Parathyroid adenoma (tissue), 2 donors: ENCODE measurements at regions not wholly inside any gene's neighbourhood (a gene's known extent, or its start where the extent isn't known, plus 50 kb on each side); places are given as distances from the start of the nearest gene placed in this dataset.

Experiments used
- H2AFZ ChIP-seq: fragments of 300-600 bp; sonication (generic); one replicate; pipeline ENCODE4 v1.7.0; 2017; ENCODE audit warnings: antibody characterized with exemption, mild to moderate bottlenecking
- H3K27ac ChIP-seq: fragments of 300-600 bp; sonication (generic); one replicate; pipeline ENCODE4 v1.7.0; 2017
- H3K27me3 ChIP-seq: fragments of 300-600 bp; sonication (generic); one replicate; pipeline ENCODE4 v1.7.0; 2017; ENCODE audit warnings: low read length; ENCODE audit not compliant: control insufficient read depth, insufficient read depth
- H3K36me3 ChIP-seq: fragments of 300-600 bp; sonication (generic); one replicate; pipeline ENCODE4 v1.7.0; 2017; ENCODE audit warnings: low read length; ENCODE audit not compliant: control insufficient read depth, insufficient read depth
- H3K4me1 ChIP-seq: fragments of 300-600 bp; sonication (generic); one replicate; pipeline ENCODE4 v1.7.0; 2017; ENCODE audit warnings: control low read depth
- H3K4me2 ChIP-seq: fragments of 300-600 bp; sonication (generic); one replicate; pipeline ENCODE4 v1.7.0; 2017; ENCODE audit warnings: low read length
- H3K4me3 ChIP-seq: fragments of 300-600 bp; sonication (generic); one replicate; pipeline ENCODE4 v1.7.0; 2017; ENCODE audit warnings: low read depth, low read length
- H3K79me2 ChIP-seq: fragments of 300-600 bp; sonication (generic); one replicate; pipeline ENCODE4 v1.7.0; 2017; ENCODE audit warnings: control low read depth
- H3K9ac ChIP-seq: fragments of 300-600 bp; sonication (generic); one replicate; pipeline ENCODE4 v1.7.0; 2017; ENCODE audit warnings: mild to moderate bottlenecking
- H3K9me3 ChIP-seq: fragments of 300-600 bp; sonication (generic); one replicate; pipeline ENCODE4 v1.7.0; 2017; ENCODE audit warnings: low read length; ENCODE audit not compliant: control insufficient read depth
- TF ChIP-seq, protein P1 (sequence below): fragments of 300-600 bp; sonication (generic); IDR thresholded peaks from one replicate; pipeline ENCODE4 v1.7.0; 2017; ENCODE audit warnings: antibody characterized with exemption, mild to moderate bottlenecking
- donor health status: primary hyperparathyroidism.

DNA sequence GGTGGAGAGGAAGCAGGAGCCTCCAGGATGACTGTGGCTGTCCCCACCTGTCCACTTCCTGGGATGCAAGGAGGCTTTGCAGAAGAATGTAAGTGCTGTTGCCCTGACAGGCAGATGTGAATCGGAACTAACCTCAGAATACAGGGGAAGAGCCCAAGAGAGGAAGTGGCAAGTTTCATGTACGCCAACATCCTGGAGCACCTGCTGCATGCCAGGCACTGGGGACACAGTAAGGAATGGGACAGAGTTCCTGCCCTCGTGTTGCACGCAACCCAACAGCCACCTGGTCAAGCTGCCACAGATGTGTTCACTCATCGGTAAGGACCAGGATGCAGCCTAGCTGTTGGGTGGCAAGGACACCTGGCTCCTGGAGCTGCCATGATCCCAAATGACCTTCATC is 98.6 kb upstream of the RPL38 start:
- Histone ChIP-seq H3K4me3 (no peak overlapping the region), H3K27me3 (no peaks in the 10 kb centered on the region), H2AFZ (no peak overlapping the region), H3K79me2 (no peaks in the 10 kb centered on the region), H3K27ac (no peak overlapping the region), H3K36me3 (no peaks in the 10 kb centered on the region), H3K9me3 (no peaks in the 10 kb centered on the region), H3K4me1 (no peaks in the 10 kb centered on the region), H3K4me2 (no peak overlapping the region), H3K9ac (no peak overlapping the region)
- TF ChIP-seq, protein P1, sequence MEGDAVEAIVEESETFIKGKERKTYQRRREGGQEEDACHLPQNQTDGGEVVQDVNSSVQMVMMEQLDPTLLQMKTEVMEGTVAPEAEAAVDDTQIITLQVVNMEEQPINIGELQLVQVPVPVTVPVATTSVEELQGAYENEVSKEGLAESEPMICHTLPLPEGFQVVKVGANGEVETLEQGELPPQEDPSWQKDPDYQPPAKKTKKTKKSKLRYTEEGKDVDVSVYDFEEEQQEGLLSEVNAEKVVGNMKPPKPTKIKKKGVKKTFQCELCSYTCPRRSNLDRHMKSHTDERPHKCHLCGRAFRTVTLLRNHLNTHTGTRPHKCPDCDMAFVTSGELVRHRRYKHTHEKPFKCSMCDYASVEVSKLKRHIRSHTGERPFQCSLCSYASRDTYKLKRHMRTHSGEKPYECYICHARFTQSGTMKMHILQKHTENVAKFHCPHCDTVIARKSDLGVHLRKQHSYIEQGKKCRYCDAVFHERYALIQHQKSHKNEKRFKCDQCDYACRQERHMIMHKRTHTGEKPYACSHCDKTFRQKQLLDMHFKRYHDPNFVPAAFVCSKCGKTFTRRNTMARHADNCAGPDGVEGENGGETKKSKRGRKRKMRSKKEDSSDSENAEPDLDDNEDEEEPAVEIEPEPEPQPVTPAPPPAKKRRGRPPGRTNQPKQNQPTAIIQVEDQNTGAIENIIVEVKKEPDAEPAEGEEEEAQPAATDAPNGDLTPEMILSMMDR: no peak

DNA sequence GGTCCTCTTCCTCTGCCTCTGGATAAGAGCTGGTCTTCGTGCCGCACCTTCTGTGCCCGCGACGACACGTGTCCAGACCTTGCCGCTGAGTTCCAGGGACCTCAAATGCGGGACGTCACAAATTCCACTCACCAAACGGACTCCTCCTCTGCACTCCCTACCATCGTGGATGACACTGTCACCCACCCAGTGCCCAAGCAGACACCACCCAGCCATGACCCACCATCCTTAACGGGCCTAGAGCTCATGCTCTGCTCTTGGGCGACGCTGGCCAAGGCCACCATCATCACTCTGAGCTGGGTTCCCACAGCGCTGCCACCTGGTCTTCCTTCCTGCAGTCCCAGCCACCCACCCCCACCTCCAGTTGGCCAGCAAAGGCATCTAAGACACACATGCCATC is 96.4 kb upstream of the RPL38 start:
- no peak overlapping the region for H3K4me2 ChIP-seq
- H3K27me3 ChIP-seq: no peaks in the 10 kb centered on the region
- H3K9ac ChIP-seq: no peak overlapping the region

GRCh38 chr17:74108126-74108705 is 95.3 kb upstream of the RPL38 start:
- H3K27me3 ChIP-seq: no peaks in the 10 kb centered on the region
- H3K4me2 ChIP-seq: no peak overlapping the region
- TF ChIP-seq, protein P1: no peak
- no peak overlapping the region for H3K4me3 ChIP-seq
- H2AFZ ChIP-seq: no peak overlapping the region
- H3K27ac ChIP-seq: no peak overlapping the region
- H3K79me2 ChIP-seq: no peaks in the 10 kb centered on the region
- H3K9ac ChIP-seq: no peak overlapping the region
- H3K4me1 ChIP-seq: no peaks in the 10 kb centered on the region
- H3K9me3 ChIP-seq: no peaks in the 10 kb centered on the region
- H3K36me3 ChIP-seq: no peaks in the 10 kb centered on the region

More for the DNA sequence above, 96.4 kb upstream of the RPL38 start:
- no peaks in the 10 kb centered on the region for H3K4me1 ChIP-seq
- no peaks in the 10 kb centered on the region for H3K9me3 ChIP-seq
- H3K4me3 ChIP-seq: no peak overlapping the region
- H3K79me2 ChIP-seq: no peaks in the 10 kb centered on the region
- no peaks in the 10 kb centered on the region for H3K36me3 ChIP-seq
- H2AFZ ChIP-seq: no peak overlapping the region
- TF ChIP-seq, protein P1: no peak
- no peak overlapping the region for H3K27ac ChIP-seq

DNA sequence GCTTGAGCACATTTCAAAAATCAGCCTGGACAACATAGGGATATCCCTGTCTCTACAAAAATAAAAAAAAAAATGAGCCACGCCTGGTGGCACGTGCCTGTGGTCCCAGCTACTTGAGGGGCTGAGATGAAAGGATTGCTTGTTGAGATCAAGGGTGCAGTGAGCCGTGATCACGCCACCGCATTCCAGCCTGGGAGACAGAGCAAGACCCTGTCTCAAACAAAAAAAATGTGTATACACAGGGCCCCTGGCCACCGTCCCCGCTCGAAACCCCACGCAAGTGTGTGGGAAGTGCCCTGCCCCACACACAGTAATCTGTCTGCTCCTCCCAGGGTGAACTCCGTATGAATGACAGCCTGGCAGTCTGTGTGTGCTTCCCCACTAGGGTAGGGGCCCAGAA is 93.0 kb upstream of the RPL38 start:
- Histone ChIP-seq H2AFZ (no peak overlapping the region), H3K27me3 (no peaks in the 10 kb centered on the region), H3K27ac (no peak overlapping the region), H3K79me2 (no peaks in the 10 kb centered on the region), H3K4me2 (no peak overlapping the region), H3K36me3 (no peaks in the 10 kb centered on the region), H3K4me1 (no peaks in the 10 kb centered on the region), H3K4me3 (no peak overlapping the region), H3K9ac (no peak overlapping the region), H3K9me3 (no peaks in the 10 kb centered on the region)
- TF ChIP-seq, protein P1: no peak

DNA sequence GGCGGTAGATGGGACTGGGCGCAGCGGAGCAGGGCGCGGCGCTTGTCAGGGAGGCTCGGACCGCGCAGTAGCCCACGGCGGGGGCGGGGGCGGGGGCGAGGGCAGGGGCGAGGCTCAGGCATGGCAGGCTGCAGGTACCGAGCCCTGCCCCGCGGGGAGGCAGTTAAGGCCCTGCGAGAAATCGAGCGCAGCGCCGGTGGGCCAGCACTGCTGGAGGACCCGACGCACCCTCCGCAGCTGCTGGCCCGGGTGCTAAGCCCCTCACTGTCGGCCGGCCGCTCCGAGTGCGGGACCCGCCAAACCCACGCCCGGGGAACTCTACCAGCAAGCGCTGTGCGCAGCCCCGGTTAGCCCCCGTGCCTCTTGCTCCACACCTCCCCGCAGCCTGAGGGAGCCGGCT is 90.2 kb upstream of the RPL38 start:
- TF ChIP-seq, protein P1: no peak
- Histone ChIP-seq H3K4me3 (no peak overlapping the region), H3K36me3 (no peaks in the 10 kb centered on the region), H3K9ac (no peak overlapping the region), H2AFZ (no peak overlapping the region), H3K27me3 (no peaks in the 10 kb centered on the region), H3K4me2 (no peak overlapping the region), H3K79me2 (no peaks in the 10 kb centered on the region), H3K9me3 (no peaks in the 10 kb centered on the region), H3K27ac (no peak overlapping the region), H3K4me1 (no peaks in the 10 kb centered on the region)
